ENCODE measurements at regions not wholly inside any gene's neighbourhood (a gene's known extent, or its start where the extent isn't known, plus 50 kb on each side); places are given as distances from the start of the nearest gene placed in this dataset.
"Not testable (repeated sequence)": the region's sequence is repeated elsewhere in the genome, so short reads cannot be mapped to it uniquely, and the experiment has no call there.

GRCh38 chr1:121607499-121607898, 422.7 kb downstream of the SRGAP2C start:
- H3K4me3 Mint-ChIP-seq; H3K4me1 Mint-ChIP-seq; DNase-seq (ENCODE audit: low spot score); CTCF ChIA-PET; H3K27me3 Mint-ChIP-seq (ENCODE audit: low read depth); POLR2A ChIA-PET; H3K27ac Mint-ChIP-seq; ATAC-seq: not testable (repeated sequence)
- Mint-ChIP-seq H3K9me3 (peaks cover 18% of the 10 kb centered on the region), H3K36me3 (peaks cover 16% of the 10 kb centered on the region)
